Peyer's patch (tissue), 4 donors: ENCODE measurements at regions not wholly inside any gene's neighbourhood (a gene's known extent, or its start where the extent isn't known, plus 50 kb on each side); places are given as distances from the start of the nearest gene placed in this dataset.

ENCODE experiments used
- DNase-seq, 3 donors: peaks; one replicate each; pipeline ENCODE4 v3.0.0-alpha.2; 2017 to 2019
- H3K27ac ChIP-seq, 4 donors: fragments of 200-600 bp; sonication (generic); one replicate each; pipeline ENCODE4 v1.5.1; 2016 to 2019
- H3K27me3 ChIP-seq, 2 donors: fragments of 200-600 bp; sonication (generic); one replicate each; pipeline ENCODE4 v1.5.1; 2019
- H3K36me3 ChIP-seq, 3 donors: fragments of 200-600 bp; sonication (generic); one replicate each; pipeline ENCODE4 v1.5.1; 2016 to 2019
- H3K4me1 ChIP-seq, 4 donors: fragments of 200-600 bp; sonication (generic); one replicate each; pipeline ENCODE4 v1.5.1; 2016 to 2019
- H3K4me3 ChIP-seq, 4 donors: fragments of 200-600 bp; sonication (generic); 1 replicate in 3 of 4; 2 replicates in 1 of 4; pipeline ENCODE4 v1.5.1; 2016 to 2019; ENCODE audit warnings: mild to moderate bottlenecking in 1 of 4
- H3K9me3 ChIP-seq, 4 donors: fragments of 200-600 bp; sonication (generic); one replicate each; pipeline ENCODE4 v1.5.1; 2016 to 2019; ENCODE audit warnings: mild to moderate bottlenecking in 1 of 4
- CTCF ChIP-seq, 6 experiments: fragments of 450-650 bp in 4 of 6; fragments of 200-600 bp in 2 of 6; sonication (generic) in 1 of 6; IDR thresholded peaks; one replicate each; pipeline ENCODE4 v1.5.1; 2017 to 2019; ENCODE audit warnings: antibody characterized with exemption in 6 of 6, mild to moderate bottlenecking in 3 of 6, moderate library complexity in 1 of 6
- POLR2A ChIP-seq, 2 donors: fragments of 450-650 bp; IDR thresholded peaks; one replicate each; pipeline ENCODE4 v1.5.1; 2017; ENCODE audit warnings: antibody characterized with exemption in 2 of 2, mild to moderate bottlenecking in 2 of 2, moderate library complexity in 2 of 2

GRCh38 chr13:32857689-32858088, 158.5 kb upstream of the KL start:
- Histone ChIP-seq H3K9me3 (peaks cover 0 to 4% (median 0%) of the 10 kb centered on the region in 4 donors), H3K36me3 (no peaks in the 10 kb centered on the region), H3K27me3 (no peaks in the 10 kb centered on the region), H3K4me1 (no peaks in the 10 kb centered on the region), H3K4me3 (no peak overlapping the region), H3K27ac (no peak overlapping the region)
- no peak for DNase-seq
- TF ChIP-seq POLR2A (IDR thresholded peaks at IDR 0.05): no peak
- TF ChIP-seq CTCF (IDR thresholded peaks at IDR 0.05): no peak

- H3K9me3 ChIP-seq: peaks cover 0 to 4% (median 0%) of the 10 kb centered on the region in 4 donors
- H3K27ac ChIP-seq: no peak overlapping the region
- TF ChIP-seq POLR2A (IDR thresholded peaks at IDR 0.05): no peak
- no peak for TF ChIP-seq CTCF (IDR thresholded peaks at IDR 0.05)
- DNase-seq: no peak
- no peak overlapping the region for H3K4me3 ChIP-seq
- H3K4me1 ChIP-seq: no peaks in the 10 kb centered on the region
- H3K36me3 ChIP-seq: no peaks in the 10 kb centered on the region
- no peaks in the 10 kb centered on the region for H3K27me3 ChIP-seq
Observed at GRCh38 chr13:32859707-32860292, 156.4 kb upstream of the KL start.

GRCh38 chr13:32861304-32861703, 154.9 kb upstream of the KL start:
- H3K9me3 ChIP-seq: peaks cover 0 to 4% (median 0%) of the 10 kb centered on the region in 4 donors
- TF ChIP-seq CTCF (IDR thresholded peaks at IDR 0.05): no peak
- no peak for TF ChIP-seq POLR2A (IDR thresholded peaks at IDR 0.05)
- H3K4me1 ChIP-seq: no peaks in the 10 kb centered on the region
- no peaks in the 10 kb centered on the region for H3K36me3 ChIP-seq
- H3K27ac ChIP-seq: no peak overlapping the region
- no peak overlapping the region for H3K4me3 ChIP-seq
- no peaks in the 10 kb centered on the region for H3K27me3 ChIP-seq
- no peak for DNase-seq

GRCh38 chr13:32863596-32863995, 152.6 kb upstream of the KL start:
- no peak overlapping the region for H3K27ac ChIP-seq
- H3K4me3 ChIP-seq: no peak overlapping the region
- H3K9me3 ChIP-seq: peaks cover 0 to 4% (median 0%) of the 10 kb centered on the region in 4 donors
- DNase-seq: no peak
- no peaks in the 10 kb centered on the region for H3K27me3 ChIP-seq
- no peaks in the 10 kb centered on the region for H3K4me1 ChIP-seq
- no peaks in the 10 kb centered on the region for H3K36me3 ChIP-seq
- TF ChIP-seq CTCF (IDR thresholded peaks at IDR 0.05) (no peak), POLR2A (IDR thresholded peaks at IDR 0.05) (no peak)

- H3K27ac ChIP-seq: no peak overlapping the region
- no peaks in the 10 kb centered on the region for H3K36me3 ChIP-seq
- DNase-seq: no peak
- TF ChIP-seq POLR2A (IDR thresholded peaks at IDR 0.05): no peak
- no peak overlapping the region for H3K4me3 ChIP-seq
- H3K4me1 ChIP-seq: no peaks in the 10 kb centered on the region
- peaks cover 0 to 1% (median 0%) of the 10 kb centered on the region in 4 donors for H3K9me3 ChIP-seq
- H3K27me3 ChIP-seq: no peaks in the 10 kb centered on the region
Observed at GRCh38 chr13:32866921-32867320, 149.3 kb upstream of the KL start.

GRCh38 chr13:32877491-32877890, 138.7 kb upstream of the KL start:
- Histone ChIP-seq H3K9me3 (no peaks in the 10 kb centered on the region), H3K4me1 (no peaks in the 10 kb centered on the region), H3K4me3 (no peak overlapping the region), H3K36me3 (no peaks in the 10 kb centered on the region), H3K27ac (no peak overlapping the region), H3K27me3 (no peaks in the 10 kb centered on the region)
- no peak for DNase-seq
- TF ChIP-seq CTCF (IDR thresholded peaks at IDR 0.05) (no peak), POLR2A (IDR thresholded peaks at IDR 0.05) (no peak)
